22Rv1 (cell line): ENCODE measurements at regions not wholly inside any gene's neighbourhood (a gene's known extent, or its start where the extent isn't known, plus 50 kb on each side); places are given as distances from the start of the nearest gene placed in this dataset.

Experiments
- H3K27ac ChIP-seq: fragments of 450-650 bp; 2 replicates; pipeline ENCODE4 v1.5.1; 2017
- ZFX ChIP-seq: fragments of 450-650 bp; IDR thresholded peaks from 2 replicates; pipeline ENCODE4 v1.6.1; 2017; ENCODE audit warnings: antibody characterized with exemption, borderline replicate concordance
- TF ChIP-seq, protein P1 (sequence below): fragments of 450-650 bp; IDR thresholded peaks from 2 replicates; pipeline ENCODE4 v1.5.1; 2017; ENCODE audit warnings: mild to moderate bottlenecking

- no peak overlapping the region for H3K27ac ChIP-seq
- TF ChIP-seq, protein P1, sequence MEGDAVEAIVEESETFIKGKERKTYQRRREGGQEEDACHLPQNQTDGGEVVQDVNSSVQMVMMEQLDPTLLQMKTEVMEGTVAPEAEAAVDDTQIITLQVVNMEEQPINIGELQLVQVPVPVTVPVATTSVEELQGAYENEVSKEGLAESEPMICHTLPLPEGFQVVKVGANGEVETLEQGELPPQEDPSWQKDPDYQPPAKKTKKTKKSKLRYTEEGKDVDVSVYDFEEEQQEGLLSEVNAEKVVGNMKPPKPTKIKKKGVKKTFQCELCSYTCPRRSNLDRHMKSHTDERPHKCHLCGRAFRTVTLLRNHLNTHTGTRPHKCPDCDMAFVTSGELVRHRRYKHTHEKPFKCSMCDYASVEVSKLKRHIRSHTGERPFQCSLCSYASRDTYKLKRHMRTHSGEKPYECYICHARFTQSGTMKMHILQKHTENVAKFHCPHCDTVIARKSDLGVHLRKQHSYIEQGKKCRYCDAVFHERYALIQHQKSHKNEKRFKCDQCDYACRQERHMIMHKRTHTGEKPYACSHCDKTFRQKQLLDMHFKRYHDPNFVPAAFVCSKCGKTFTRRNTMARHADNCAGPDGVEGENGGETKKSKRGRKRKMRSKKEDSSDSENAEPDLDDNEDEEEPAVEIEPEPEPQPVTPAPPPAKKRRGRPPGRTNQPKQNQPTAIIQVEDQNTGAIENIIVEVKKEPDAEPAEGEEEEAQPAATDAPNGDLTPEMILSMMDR, result no peak
- no peak for TF ChIP-seq ZFX
These were observed 254.6 kb upstream of the KIRREL3 start for GRCh38 chr11:127255209-127255608.

- TF ChIP-seq ZFX, result no peak
- TF ChIP-seq, protein P1, result no peak
- H3K27ac ChIP-seq, result no peak overlapping the region
These were observed 251.8 kb upstream of the KIRREL3 start for GRCh38 chr11:127252321-127252720.

DNA sequence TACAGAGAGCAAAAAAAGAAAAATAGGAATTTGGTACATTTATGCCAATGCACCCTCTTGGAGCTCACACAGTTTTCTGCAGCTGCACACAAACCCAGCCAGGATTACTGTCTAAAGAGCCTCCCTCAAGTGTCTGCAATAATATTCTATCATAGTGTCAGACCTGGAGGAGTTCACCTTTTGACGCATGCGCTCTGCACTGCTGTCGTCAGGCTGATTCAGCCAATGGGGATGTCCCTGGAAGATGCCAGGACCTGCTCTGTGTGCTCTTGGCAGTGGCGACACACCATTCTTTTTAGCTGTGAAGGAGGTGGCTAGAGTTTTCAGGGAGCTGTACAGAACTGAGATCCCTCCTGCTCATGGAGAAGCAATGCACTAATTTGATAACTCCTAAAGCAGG, 249.0 kb upstream of the KIRREL3 start:
- TF ChIP-seq, protein P1, result no peak
- no peak for TF ChIP-seq ZFX
- H3K27ac ChIP-seq, result no peak overlapping the region

DNA sequence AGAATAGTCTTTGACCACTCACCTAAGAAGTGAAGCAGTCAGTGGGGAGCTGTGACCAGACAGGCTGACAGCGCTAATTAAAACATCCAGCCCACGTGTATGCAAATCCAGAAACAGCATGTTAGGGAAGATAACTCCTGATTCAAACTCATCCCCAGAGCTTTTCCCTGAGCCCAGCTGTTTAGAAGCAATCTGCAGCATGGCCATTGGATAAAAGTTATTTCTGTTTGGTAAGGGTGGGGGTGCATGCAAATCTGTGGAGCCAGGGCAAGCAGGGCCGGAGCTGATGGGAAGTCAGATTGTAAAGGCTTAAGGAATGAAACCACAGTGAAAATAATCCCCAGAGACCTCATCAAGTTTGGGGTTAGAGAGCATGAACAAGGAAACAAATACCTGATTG, 247.9 kb upstream of the KIRREL3 start:
- H3K27ac ChIP-seq, result no peak overlapping the region
- TF ChIP-seq ZFX, result no peak
- TF ChIP-seq, protein P1, result no peak

GRCh38 chr11:127247261-127247851, 246.8 kb upstream of the KIRREL3 start:
- no peak for TF ChIP-seq ZFX
- TF ChIP-seq, protein P1, result no peak
- H3K27ac ChIP-seq, result no peak overlapping the region

DNA sequence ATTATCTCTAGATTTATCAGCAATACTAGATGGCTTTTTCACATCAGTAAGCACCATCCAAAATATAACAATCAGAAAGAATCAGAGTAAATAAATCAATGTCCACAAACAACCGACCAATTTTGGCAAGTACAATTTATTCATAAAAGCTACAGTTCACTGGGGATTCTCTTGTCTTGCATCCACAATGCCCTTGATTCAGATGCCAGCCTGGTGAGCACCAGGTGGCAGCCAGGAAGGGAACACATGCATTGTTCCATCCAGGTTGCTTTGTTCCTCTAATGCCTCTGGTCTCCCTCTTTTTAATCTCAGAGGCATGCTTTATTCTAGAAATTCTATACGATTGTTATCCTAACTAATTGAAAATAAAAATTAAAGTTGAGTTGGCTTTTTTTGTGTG, 242.1 kb upstream of the KIRREL3 start:
- no peak overlapping the region for H3K27ac ChIP-seq
- TF ChIP-seq ZFX, result no peak
- TF ChIP-seq, protein P1, result no peak

DNA sequence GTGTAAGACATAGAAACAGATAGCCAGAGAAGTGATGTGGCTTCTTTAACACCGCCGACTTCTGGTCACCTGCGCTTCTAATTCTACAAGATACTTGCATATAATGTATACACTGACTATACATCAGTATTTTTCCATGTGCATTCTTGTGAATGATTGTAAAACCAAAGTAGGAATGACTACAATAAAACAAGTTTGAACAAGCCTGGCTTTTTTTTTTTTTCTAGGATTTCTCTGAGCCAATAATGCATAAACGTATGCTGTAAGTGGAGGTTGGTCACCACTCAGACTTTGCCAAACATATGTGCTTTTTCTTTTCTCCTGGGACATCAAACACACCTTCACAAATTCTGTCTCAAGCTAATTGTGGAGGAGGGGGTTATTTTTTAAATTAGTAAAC, 237.8 kb upstream of the KIRREL3 start:
- TF ChIP-seq, protein P1, result no peak
- no peak for TF ChIP-seq ZFX
- H3K27ac ChIP-seq, result no peak overlapping the region
